ENCODE measurements at regions not wholly inside any gene's neighbourhood (a gene's known extent, or its start where the extent isn't known, plus 50 kb on each side); places are given as distances from the start of the nearest gene placed in this dataset.
"Not testable (repeated sequence)": the region's sequence is repeated elsewhere in the genome, so short reads cannot be mapped to it uniquely, and the experiment has no call there.

- no peak for DNase-seq
Observed at GRCh38 chr21:39022035-39022434, 161.2 kb downstream of the PSMG1 start.

- DNase-seq: no peak
Observed at GRCh38 chr21:39021478-39021832, 161.8 kb downstream of the PSMG1 start.

- DNase-seq: peak; percentile 64
Observed at GRCh38 chr21:39020751-39021477, 162.3 kb downstream of the PSMG1 start.

GRCh38 chr21:39018730-39019129 lies 164.5 kb downstream of the PSMG1 start:
- no peak for DNase-seq

- DNase-seq: peak; percentile 52
Observed at GRCh38 chr21:39016740-39017315, 166.4 kb downstream of the PSMG1 start.

GRCh38 chr21:39014747-39015146 lies 168.5 kb downstream of the PSMG1 start:
- DNase-seq: no peak

GRCh38 chr21:39012326-39013230 lies 170.7 kb downstream of the PSMG1 start:
- no peak for DNase-seq

- no peak for DNase-seq
Observed at GRCh38 chr21:39011911-39012310, 171.3 kb downstream of the PSMG1 start.

- no peak for DNase-seq
Observed at GRCh38 chr21:39010629-39011404, 172.4 kb downstream of the PSMG1 start.

GRCh38 chr21:39009587-39010225 lies 173.5 kb downstream of the PSMG1 start:
- no peak for DNase-seq

- no peak for DNase-seq
Observed at GRCh38 chr21:39007985-39008384, 175.3 kb downstream of the PSMG1 start.

- DNase-seq: no peak
Observed at GRCh38 chr21:39007532-39007931, 175.7 kb downstream of the PSMG1 start.

- peak; percentile 75 for DNase-seq
Observed at GRCh38 chr21:39006571-39007311, 176.5 kb downstream of the PSMG1 start.

- no peak for DNase-seq
Observed at GRCh38 chr21:39005502-39005787, 177.8 kb downstream of the PSMG1 start.

GRCh38 chr21:39004634-39005501 lies 178.4 kb downstream of the PSMG1 start:
- peak; percentile 84 for DNase-seq

- DNase-seq: peak; percentile 62
Observed at GRCh38 chr21:39003982-39004633, 179.1 kb downstream of the PSMG1 start.

- no peak for DNase-seq
Observed at GRCh38 chr21:39001341-39001740, 181.9 kb downstream of the PSMG1 start.

GRCh38 chr21:39000496-39000895 lies 182.8 kb downstream of the PSMG1 start:
- no peak for DNase-seq

GRCh38 chr21:38999161-38999560 lies 184.1 kb downstream of the PSMG1 start:
- DNase-seq: no peak

- not testable (repeated sequence) for DNase-seq
Observed at GRCh38 chr21:38998281-38998680, 185.0 kb downstream of the PSMG1 start.

All from femur (tissue), 1 donor.